HG03565 (cell line): ENCODE measurements at regions not wholly inside any gene's neighbourhood (a gene's known extent, or its start where the extent isn't known, plus 50 kb on each side); places are given as distances from the start of the nearest gene placed in this dataset.

ENCODE experiments used
- ATAC-seq: cut with Tn5 transposase; IDR thresholded peaks from one replicate; pipeline ENCODE4 v1.9.1; 2021; ENCODE audit warnings: mild to moderate bottlenecking, moderate library complexity; ENCODE audit not compliant: unreplicated experiment

GRCh38 chr12:13843841-13844240 lies 137.6 kb downstream of the GRIN2B start:
- ATAC-seq = no peak

DNA sequence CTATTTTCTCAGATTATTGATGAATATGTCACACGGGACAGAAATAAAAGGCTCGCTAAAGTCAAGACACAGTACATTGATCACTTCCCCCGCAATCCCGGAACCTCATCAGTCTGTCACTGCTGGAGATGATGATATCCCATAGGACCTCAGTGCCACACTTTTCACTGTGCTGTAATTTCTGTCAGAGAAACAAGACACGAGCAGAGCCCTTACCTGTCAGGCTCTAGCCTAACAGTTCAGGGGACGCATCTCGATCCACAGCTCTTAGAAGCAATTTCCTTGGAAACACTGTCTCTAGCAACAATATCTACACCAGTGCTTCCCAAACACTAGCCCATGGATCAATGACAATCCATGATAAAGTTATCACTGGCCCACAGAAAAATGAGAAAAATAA lies 140.0 kb downstream of the GRIN2B start:
- ATAC-seq = no peak

- no peak for ATAC-seq
Measured at GRCh38 chr12:13839365-13840336, 141.8 kb downstream of the GRIN2B start.

GRCh38 chr12:13836099-13836498 lies 145.3 kb downstream of the GRIN2B start:
- no peak for ATAC-seq

GRCh38 chr12:13835652-13836051 lies 145.8 kb downstream of the GRIN2B start:
- ATAC-seq = no peak

- no peak for ATAC-seq
Measured at GRCh38 chr12:13834241-13834640, 147.2 kb downstream of the GRIN2B start.

- no peak for ATAC-seq
Measured at GRCh38 chr12:13817131-13817530, 164.3 kb downstream of the GRIN2B start.

DNA sequence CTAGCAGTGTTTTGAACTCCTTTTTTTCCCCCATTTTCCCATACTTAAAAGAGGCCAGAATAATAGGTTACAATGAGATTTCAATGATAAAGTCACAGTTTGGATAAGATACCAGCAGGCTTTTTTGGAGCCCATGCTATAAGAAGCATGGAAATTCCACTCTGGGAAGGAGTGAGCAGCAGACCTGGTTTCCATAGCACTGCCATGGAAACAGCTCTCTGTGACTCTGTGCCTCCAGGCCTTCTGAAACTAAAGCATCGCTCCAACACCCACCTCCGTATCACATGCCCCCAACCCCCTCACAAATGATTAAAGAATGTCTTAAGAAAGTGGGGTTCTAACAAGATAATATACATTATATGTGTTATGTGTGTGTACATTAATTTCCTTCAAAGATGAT lies 165.0 kb downstream of the GRIN2B start:
- no peak for ATAC-seq

GRCh38 chr12:13812168-13812567 lies 169.2 kb downstream of the GRIN2B start:
- ATAC-seq = no peak

- no peak for ATAC-seq
Measured at GRCh38 chr12:13811061-13811460, 170.3 kb downstream of the GRIN2B start.

DNA sequence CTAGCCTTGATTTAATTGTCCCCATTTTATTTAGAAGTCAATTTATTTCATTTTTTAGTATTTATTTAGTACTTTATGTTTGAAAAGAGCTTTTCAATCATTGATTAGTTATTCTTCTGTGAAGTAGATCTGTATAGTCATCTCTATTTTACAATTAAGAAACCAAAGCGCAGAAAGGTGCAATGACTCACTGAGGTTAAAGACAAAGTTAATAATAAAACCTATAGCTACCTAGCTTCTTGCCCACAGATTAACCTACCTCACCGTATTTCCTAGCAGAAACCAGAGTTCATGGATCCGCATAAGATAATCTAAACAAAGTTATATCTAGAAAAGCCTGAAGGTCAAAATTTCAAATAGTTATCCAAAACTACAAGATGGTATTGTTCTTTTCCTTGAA lies 176.4 kb downstream of the GRIN2B start:
- no peak for ATAC-seq

DNA sequence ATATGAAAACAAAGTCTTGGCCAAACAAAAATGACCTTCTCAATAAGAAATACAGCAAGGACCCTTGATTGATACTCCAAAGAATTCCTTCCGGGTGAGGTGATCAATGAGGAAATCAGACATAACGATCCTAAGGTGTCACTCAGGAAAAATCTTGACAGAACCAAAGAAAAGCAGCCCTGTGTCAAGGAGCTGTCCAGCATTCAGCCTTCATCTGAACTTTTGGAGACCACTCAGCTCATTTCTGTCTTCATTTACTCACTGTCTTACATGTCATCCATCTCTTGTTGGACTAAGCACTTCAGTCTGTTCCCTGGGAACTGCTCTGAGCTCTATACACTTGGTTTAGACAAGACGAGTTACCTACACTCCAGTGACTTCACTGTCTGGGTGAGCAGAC lies 179.9 kb downstream of the GRIN2B start:
- ATAC-seq = no peak

GRCh38 chr12:13799574-13799973 lies 181.8 kb downstream of the GRIN2B start:
- ATAC-seq = no peak

DNA sequence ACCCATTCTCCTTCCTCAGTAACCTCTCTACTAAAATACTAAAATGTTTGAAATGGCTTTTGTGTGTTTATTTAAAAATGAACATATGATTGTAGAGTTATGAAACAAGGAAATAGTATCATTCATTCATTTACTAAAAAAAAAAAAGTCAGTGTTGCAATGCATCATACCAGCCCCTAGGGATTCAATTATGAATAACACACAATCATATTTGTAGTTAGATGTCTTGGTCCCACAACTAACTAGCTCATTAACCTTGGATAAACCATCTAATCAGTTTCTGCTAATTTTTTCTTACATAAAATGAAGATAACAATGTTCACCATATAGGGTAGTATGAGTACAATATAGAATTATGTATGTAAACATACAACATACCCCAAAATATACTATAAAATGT lies 183.2 kb downstream of the GRIN2B start:
- no peak for ATAC-seq

DNA sequence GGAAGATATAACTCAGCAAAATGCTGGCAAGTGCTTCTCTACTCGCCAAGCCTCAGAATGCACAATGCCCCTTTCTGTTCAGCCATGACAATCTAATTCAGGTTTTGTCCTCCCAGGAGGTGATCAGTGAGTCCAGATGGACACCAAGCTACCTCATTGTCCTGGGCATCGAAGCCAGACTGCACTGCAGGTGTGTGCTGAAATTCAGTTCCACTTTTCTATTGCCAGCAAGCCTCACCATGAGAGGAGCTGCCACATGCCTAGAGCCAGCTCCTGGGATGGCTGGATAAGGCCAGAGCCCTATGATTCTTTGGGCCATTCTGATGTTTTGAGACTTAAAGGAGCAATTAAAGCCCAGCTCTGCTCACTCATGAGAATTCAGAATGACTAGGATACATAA lies 186.7 kb downstream of the GRIN2B start:
- ATAC-seq = no peak

DNA sequence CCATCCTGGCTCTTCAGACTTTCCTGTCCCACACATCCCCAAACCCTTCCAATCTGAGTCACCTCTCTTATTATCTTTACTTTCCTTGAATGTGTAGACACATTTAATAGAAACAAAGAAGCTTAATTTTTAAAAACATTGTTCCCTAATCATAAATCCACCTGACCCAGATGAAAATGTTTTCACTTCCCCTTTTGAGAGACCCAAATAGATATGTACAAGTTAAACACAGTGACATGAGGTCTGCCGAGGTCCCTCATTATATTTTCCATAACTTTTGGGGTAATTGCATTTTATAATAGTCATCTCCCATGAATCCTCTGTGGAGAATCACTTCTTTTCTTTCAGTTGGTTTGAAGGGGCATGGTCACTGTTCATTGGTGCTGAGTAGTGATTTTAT lies 191.1 kb downstream of the GRIN2B start:
- ATAC-seq = no peak

- ATAC-seq = no peak
Measured at GRCh38 chr12:13788626-13789025, 192.8 kb downstream of the GRIN2B start.

DNA sequence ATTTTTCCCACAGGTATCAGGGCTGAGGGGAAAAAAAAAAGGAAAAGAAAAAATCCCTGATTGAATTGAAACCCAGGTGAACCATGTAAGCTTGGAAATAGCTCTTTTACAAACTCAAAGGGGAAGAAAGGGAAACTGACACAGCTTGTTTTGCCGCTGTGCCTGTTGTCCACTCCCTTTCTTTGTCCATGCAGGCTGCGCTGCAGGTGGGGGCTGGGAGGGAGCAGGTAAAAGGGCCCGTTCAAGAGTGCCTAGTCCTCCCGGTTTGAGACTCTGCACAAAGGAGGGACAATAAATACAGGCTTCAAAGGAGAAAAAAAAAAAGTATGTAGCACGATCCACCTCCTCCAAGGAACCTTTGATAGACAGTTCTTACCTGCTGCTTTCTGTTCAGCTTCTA lies 194.8 kb downstream of the GRIN2B start:
- no peak for ATAC-seq

- no peak for ATAC-seq
Measured at GRCh38 chr12:13784504-13784903, 196.9 kb downstream of the GRIN2B start.

DNA sequence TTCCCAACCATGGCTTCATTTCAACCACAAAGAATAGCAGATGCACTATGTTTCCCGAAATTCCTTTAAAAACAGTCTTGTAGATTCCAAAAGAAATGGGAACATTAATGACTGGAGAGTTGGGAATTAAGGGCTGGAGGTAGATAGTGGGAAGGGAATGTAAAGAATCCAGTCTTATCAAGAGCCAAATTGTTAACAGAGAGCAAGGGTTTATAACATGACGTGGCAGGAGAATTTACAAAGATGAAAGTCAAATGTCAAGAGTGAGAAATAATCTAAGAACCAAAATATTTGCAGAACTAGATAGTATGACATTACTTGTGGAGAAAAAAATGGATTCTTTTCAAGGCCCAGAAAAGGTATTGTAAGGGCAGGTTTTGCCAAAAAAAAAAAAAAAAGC lies 200.9 kb downstream of the GRIN2B start:
- ATAC-seq = no peak

GRCh38 chr12:13777374-13777773 lies 204.0 kb downstream of the GRIN2B start:
- ATAC-seq = no peak

DNA sequence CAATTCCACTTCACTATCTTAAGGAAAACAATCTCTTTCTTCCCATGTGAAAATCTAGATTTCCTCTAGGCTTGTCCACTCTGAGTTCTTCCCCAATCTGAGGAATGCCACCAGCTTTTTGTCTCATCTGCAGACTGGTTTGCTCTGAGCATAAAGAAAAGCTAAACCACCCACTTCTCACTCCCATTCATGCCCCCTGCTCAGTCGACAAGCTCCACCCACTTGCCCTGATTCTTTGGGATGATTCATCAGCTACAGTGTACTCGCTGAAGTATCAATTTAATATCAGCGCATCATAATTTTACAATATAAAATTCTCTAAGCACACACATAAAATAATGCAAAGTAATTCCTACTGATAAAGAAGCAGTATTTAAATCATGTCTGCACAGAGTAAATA lies 209.1 kb downstream of the GRIN2B start:
- ATAC-seq = no peak

DNA sequence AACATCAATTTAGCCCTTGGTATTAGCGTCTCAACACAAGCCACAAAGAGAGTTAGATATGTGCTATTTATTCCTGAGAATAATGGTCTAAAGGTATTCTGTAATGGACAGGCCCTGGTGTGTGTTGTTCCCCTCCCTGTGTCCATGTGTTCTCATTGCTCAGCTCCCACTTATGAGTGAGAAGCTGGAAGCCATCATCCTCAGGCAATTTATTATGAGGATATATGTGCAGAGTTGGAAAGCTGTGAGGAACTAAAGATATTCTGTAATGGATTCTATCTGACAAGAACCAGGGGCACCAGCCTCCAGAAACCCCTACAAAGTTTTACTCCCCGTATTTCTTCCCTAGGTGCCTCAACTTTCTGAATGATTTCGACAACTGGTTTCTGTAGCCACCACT lies 210.8 kb downstream of the GRIN2B start:
- ATAC-seq = no peak
